Spleen (tissue), 11 donors: ENCODE measurements at regions not wholly inside any gene's neighbourhood (a gene's known extent, or its start where the extent isn't known, plus 50 kb on each side); places are given as distances from the start of the nearest gene placed in this dataset.

Source experiments
- DNase-seq: peaks from one replicate; pipeline ENCODE4 v3.0.0-alpha.2; 2020
- H3K27ac ChIP-seq, 8 donors: fragments of 200-600 bp; sonication (generic) in 7 of 8; 1 replicate in 4 of 8; 2 replicates in 4 of 8; pipeline versions ENCODE4 v1.5.0 to v1.8.0; 2016 to 2021; ENCODE audit warnings: inconsistent platforms in 4 of 8, mild to moderate bottlenecking in 4 of 8, moderate library complexity in 1 of 8
- H3K27me3 ChIP-seq, 7 donors: fragments of 200-600 bp; sonication (generic) in 6 of 7; replicated peaks in 1 of 7; 1 replicate in 4 of 7; 2 replicates in 3 of 7; pipeline versions ENCODE4 v1.5.0 to v1.8.0; 2016 to 2021; ENCODE audit warnings: inconsistent platforms in 3 of 7, mild to moderate bottlenecking in 1 of 7
- H3K36me3 ChIP-seq, 6 donors: fragments of 200-600 bp; sonication (generic) in 5 of 6; 1 replicate in 4 of 6; 2 replicates in 2 of 6; pipeline versions ENCODE4 v1.5.0 to v1.8.0; 2016 to 2021; ENCODE audit warnings: inconsistent platforms in 2 of 6
- H3K4me1 ChIP-seq, 6 donors: fragments of 200-600 bp; sonication (generic) in 5 of 6; 1 replicate in 3 of 6; 2 replicates in 3 of 6; pipeline versions ENCODE4 v1.5.0 to v1.8.0; 2016 to 2021; ENCODE audit warnings: inconsistent platforms in 3 of 6
- H3K4me3 ChIP-seq, 8 donors: fragments of 200-600 bp; sonication (generic) in 7 of 8; 1 replicate in 4 of 8; 2 replicates in 4 of 8; pipeline versions ENCODE4 v1.5.0 to v1.8.0; 2016 to 2021; ENCODE audit warnings: inconsistent platforms in 4 of 8, mild to moderate bottlenecking in 4 of 8, moderate library complexity in 2 of 8
- H3K9me3 ChIP-seq, 8 donors: fragments of 200-600 bp; sonication (generic) in 7 of 8; 1 replicate in 4 of 8; 2 replicates in 4 of 8; pipeline versions ENCODE4 v1.5.0 to v1.8.0; 2016 to 2021; ENCODE audit warnings: inconsistent platforms in 4 of 8
- CTCF ChIP-seq, 11 experiments: fragments of 200-600 bp in 7 of 11; fragments of 450-650 bp in 4 of 11; sonication (generic) in 4 of 11; IDR thresholded peaks in 8 of 11; conservative IDR thresholded peaks in 3 of 11; 1 replicate in 7 of 11; 2 replicates in 4 of 11; pipeline versions ENCODE4 v1.4.0 to v1.8.0; 2016 to 2021; ENCODE audit warnings: antibody characterized with exemption in 11 of 11, inconsistent platforms in 4 of 11, mild to moderate bottlenecking in 1 of 11
- POLR2A ChIP-seq, 3 donors: fragments of 450-650 bp; IDR thresholded peaks; one replicate each; pipeline ENCODE4 v1.5.1; 2017; ENCODE audit warnings: antibody characterized with exemption in 3 of 3, mild to moderate bottlenecking in 1 of 3
- POLR2AphosphoS5 ChIP-seq, 3 donors: sonication (generic); formaldehyde crosslinking; IDR thresholded peaks; one replicate each; pipeline ENCODE4 v1.5.1; 2017; ENCODE audit warnings: antibody characterized with exemption in 3 of 3
- WGBS, 5 donors: extraction: QIAGEN DNeasy Blood & Tissue Kit in 3 of 5; methylation state at CpG; one replicate each; pipeline versions ENCODE4 v1.1.5 to v1.1.7; 2013 to 2018; 5-methylcytosine and 5-hydroxymethylcytosine counted together
- intact Hi-C: fragments of 100-400 bp; cut with DNase I; formaldehyde crosslinking; loops from one replicate; pipeline ENCODE4 v1.15.0; 2023; ENCODE audit warnings: low total_unique reads
- donor health status: healthy with polysubstance abuse.
- donor health status: DM: no; HTN: no; CAD: no; lungs with moderate emphysema.
- donor health status: DM: no; HTN: no; CAD: no.
- donor health status: Bipolar disorder and iron deficiency.
- donor health status: healthy.
- donor health status: DM: no; HTN: no; CAD: no.
- donor health status: DM: yes; HTN: yes; CAD: no.

- no peaks in the 10 kb centered on the region for H3K9me3 ChIP-seq
- intact Hi-C loops, result no loop called here
- no peaks in the 10 kb centered on the region for H3K27me3 ChIP-seq
- no peak overlapping the region for H3K4me3 ChIP-seq
- 91 to 97% (median 95%) methylated on average over 4 of the region's 4 CpGs for WGBS, 5 donors
- no peak overlapping the region for H3K27ac ChIP-seq
- no peak for DNase-seq
- no peaks in the 10 kb centered on the region for H3K36me3 ChIP-seq
- no peak for TF ChIP-seq POLR2AphosphoS5 (IDR thresholded peaks at IDR 0.05)
- no peak for TF ChIP-seq POLR2A (IDR thresholded peaks at IDR 0.05)
- no peak for TF ChIP-seq CTCF (IDR thresholded peaks at IDR 0.05 in 8 of 11, conservative IDR thresholded peaks at IDR 0.05 in 3 of 11)
- H3K4me1 ChIP-seq, result peaks cover 0 to 8% (median 4%) of the 10 kb centered on the region in 6 donors
Observed at GRCh38 chr2:12594590-12594989, 122.1 kb upstream of the TRIB2 start.

GRCh38 chr2:12596771-12597170 is 120.0 kb upstream of the TRIB2 start:
- H3K36me3 ChIP-seq, result no peaks in the 10 kb centered on the region
- intact Hi-C loops, result no loop called here
- no peaks in the 10 kb centered on the region for H3K9me3 ChIP-seq

GRCh38 chr2:12597610-12598009 is 119.1 kb upstream of the TRIB2 start:
- Histone ChIP-seq H3K27ac (no peak overlapping the region), H3K36me3 (no peaks in the 10 kb centered on the region), H3K27me3 (no peaks in the 10 kb centered on the region), H3K9me3 (no peaks in the 10 kb centered on the region), H3K4me3 (no peak overlapping the region), H3K4me1 (no peaks in the 10 kb centered on the region)
- intact Hi-C loops, result no loop called here
- TF ChIP-seq POLR2A (IDR thresholded peaks at IDR 0.05) (no peak), CTCF (IDR thresholded peaks at IDR 0.05 in 8 of 11, conservative IDR thresholded peaks at IDR 0.05 in 3 of 11) (no peak), POLR2AphosphoS5 (IDR thresholded peaks at IDR 0.05) (no peak)
- 81 to 92% (median 85%) methylated on average over 2 of the region's 2 CpGs for WGBS, 5 donors
- no peak for DNase-seq

More at GRCh38 chr2:12596771-12597170, 120.0 kb upstream of the TRIB2 start:
- TF ChIP-seq POLR2A (IDR thresholded peaks at IDR 0.05) (no peak), POLR2AphosphoS5 (IDR thresholded peaks at IDR 0.05) (no peak), CTCF (IDR thresholded peaks at IDR 0.05 in 8 of 11, conservative IDR thresholded peaks at IDR 0.05 in 3 of 11) (no peak)
- 94 to 99% (median 96%) methylated on average over 3 of the region's 3 CpGs for WGBS, 5 donors
- no peak for DNase-seq
- Histone ChIP-seq H3K27ac (no peak overlapping the region), H3K4me1 (no peaks in the 10 kb centered on the region), H3K27me3 (no peaks in the 10 kb centered on the region), H3K4me3 (no peak overlapping the region)

GRCh38 chr2:12602661-12603060 is 114.1 kb upstream of the TRIB2 start:
- H3K4me1 ChIP-seq, result peaks cover 0 to 4% (median 0%) of the 10 kb centered on the region in 6 donors
- TF ChIP-seq POLR2AphosphoS5 (IDR thresholded peaks at IDR 0.05) (no peak), POLR2A (IDR thresholded peaks at IDR 0.05) (no peak), CTCF (IDR thresholded peaks at IDR 0.05 in 8 of 11, conservative IDR thresholded peaks at IDR 0.05 in 3 of 11) (no peak)
- no peak overlapping the region for H3K4me3 ChIP-seq
- H3K36me3 ChIP-seq, result no peaks in the 10 kb centered on the region
- H3K27me3 ChIP-seq, result no peaks in the 10 kb centered on the region
- intact Hi-C loops, result no loop called here
- H3K27ac ChIP-seq, result no peak overlapping the region
- H3K9me3 ChIP-seq, result no peaks in the 10 kb centered on the region
- DNase-seq, result no peak
- 88 to 95% (median 93%) methylated on average over 2 of the region's 2 CpGs for WGBS, 5 donors
